CD4-positive, alpha-beta T cell (primary cell): ENCODE measurements at regions not wholly inside any gene's neighbourhood (a gene's known extent, or its start where the extent isn't known, plus 50 kb on each side); places are given as distances from the start of the nearest gene placed in this dataset.

ENCODE experiments used
- ATAC-seq: fragments of 200-7000 bp; cut with Tn5 transposase; one replicate; pipeline ENCODE4 v1.10.0; 2022; ENCODE audit warnings: mild to moderate bottlenecking; ENCODE audit not compliant: poor library complexity
- CTCF ChIA-PET: fragments of 350-600 bp; sonication (Branson Sonifier 250); formaldehyde crosslinking; loops from one replicate; lab custom pipeline; 2021; ENCODE audit warnings: antibody characterized with exemption, inconsistent platforms; lab: Charles Lee
- POLR2A ChIA-PET: fragments of 350-600 bp; sonication (Branson Sonifier 250); formaldehyde crosslinking; loops from one replicate; lab custom pipeline; 2021; ENCODE audit warnings: antibody characterized with exemption, inconsistent platforms; lab: Charles Lee
- DNase-seq, 14 experiments: peaks; one replicate each; pipeline ENCODE4 v3.0.0-alpha.2; 2013 to 2020; ENCODE audit warnings: mixed read lengths in 2 of 14
- H3K27ac ChIP-seq, 2 donors: one replicate each; pipeline versions ENCODE4 v1.5.1 to v1.7.0; 2013; ENCODE audit warnings: low read length in 2 of 2, low read depth in 1 of 2, mild to moderate bottlenecking in 1 of 2
- H3K27me3 ChIP-seq, 2 experiments: 1 replicate in 1 of 2; 2 replicates in 1 of 2; pipeline versions ENCODE4 v1.6.1 to v1.7.0; 2013; ENCODE audit warnings: low read length in 2 of 2, control low read depth in 1 of 2, mild to moderate bottlenecking in 1 of 2, moderate library complexity in 1 of 2; ENCODE audit not compliant: insufficient read depth in 2 of 2, control insufficient read depth in 1 of 2
- H3K36me3 ChIP-seq: one replicate; pipeline ENCODE4 v1.6.1; 2013; ENCODE audit warnings: low read length, control low read depth; ENCODE audit not compliant: insufficient read depth
- H3K4me1 ChIP-seq: one replicate; pipeline ENCODE4 v1.6.1; 2013; ENCODE audit warnings: low read length, control low read depth; ENCODE audit not compliant: insufficient read depth
- H3K4me3 ChIP-seq: one replicate; pipeline ENCODE4 v1.5.1; 2013; ENCODE audit warnings: mild to moderate bottlenecking, low read length, moderate library complexity
- H3K9me3 ChIP-seq, 2 experiments: 1 replicate in 1 of 2; 2 replicates in 1 of 2; pipeline versions ENCODE4 v1.6.1 to v1.7.0; 2013; ENCODE audit warnings: low read length in 2 of 2, mild to moderate bottlenecking in 2 of 2, control low read depth in 1 of 2, moderate library complexity in 1 of 2; ENCODE audit not compliant: control insufficient read depth in 1 of 2, insufficient read depth in 1 of 2
- H3K27ac Mint-ChIP-seq: one replicate; pipeline ENCODE4 v1.8.0; 2020; ENCODE audit warnings: mixed read lengths
- H3K27me3 Mint-ChIP-seq: one replicate; pipeline ENCODE4 v1.8.0; 2021; ENCODE audit warnings: mixed read lengths
- H3K36me3 Mint-ChIP-seq: one replicate; pipeline ENCODE4 v1.8.0; 2021; ENCODE audit warnings: low read depth, mixed read lengths
- H3K4me1 Mint-ChIP-seq: one replicate; pipeline ENCODE4 v1.8.0; 2021; ENCODE audit warnings: low read depth, mixed read lengths
- H3K4me3 Mint-ChIP-seq: one replicate; pipeline ENCODE4 v1.8.0; 2020; ENCODE audit warnings: mild to moderate bottlenecking, mixed read lengths
- H3K9me3 Mint-ChIP-seq: one replicate; pipeline ENCODE4 v1.8.0; 2020; ENCODE audit warnings: mixed read lengths
- intact Hi-C, 2 experiments: fragments of 100-400 bp; cut with DNase I in 1 of 2; cut with micrococcal nuclease in 1 of 2; formaldehyde crosslinking; loops; one replicate each; pipeline versions ENCODE4 v1.15.1 to v1.9.0; 2023 to 2025; cut with DNase I, micrococcal nuclease
- TF ChIP-seq, protein P1 (sequence below): fragments of 200-600 bp; IDR thresholded peaks from one replicate; pipeline ENCODE4 v1.8.0; 2022; ENCODE audit warnings: antibody characterized with exemption, mild to moderate bottlenecking

DNA sequence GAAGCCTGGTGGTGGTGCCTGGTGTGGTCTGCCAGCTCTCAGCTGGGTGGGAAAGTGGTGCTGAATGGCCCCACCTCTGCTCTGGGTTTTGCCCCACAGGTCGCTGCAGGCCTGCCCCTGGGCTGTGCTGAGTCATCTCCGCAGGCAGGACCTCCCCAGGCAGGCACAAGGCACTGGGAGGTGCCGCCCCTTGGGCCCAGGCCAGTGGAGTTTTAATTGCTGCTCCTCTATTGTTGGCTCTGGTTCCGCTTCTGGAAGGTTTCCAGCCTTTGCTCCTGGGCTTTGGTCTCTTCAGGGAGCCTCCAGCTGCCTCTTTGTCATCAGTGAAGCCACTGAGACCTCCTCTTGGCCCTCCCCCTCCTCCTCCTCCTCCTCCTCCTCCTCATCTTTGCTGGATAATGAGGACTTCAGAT, 180.3 kb upstream of the GRB10 start:
- ChIA-PET POLR2A (no interaction called here), CTCF (no interaction called here)
- intact Hi-C loops = no loop called here
- H3K27me3 Mint-ChIP-seq = peaks cover 7% of the 10 kb centered on the region
- H3K36me3 ChIP-seq = no peaks in the 10 kb centered on the region
- ATAC-seq = no peak
- no peaks in the 10 kb centered on the region for H3K4me1 Mint-ChIP-seq
- no peaks in the 10 kb centered on the region for H3K36me3 Mint-ChIP-seq
- peaks cover 0 to 5% of the 10 kb centered on the region in 2 experiments for H3K9me3 ChIP-seq
- no peak overlapping the region for H3K4me3 ChIP-seq
- H3K27me3 ChIP-seq = peaks cover 0 to 2% of the 10 kb centered on the region in 2 experiments
- peaks cover 3% of the 10 kb centered on the region for H3K9me3 Mint-ChIP-seq
- TF ChIP-seq, protein P1, sequence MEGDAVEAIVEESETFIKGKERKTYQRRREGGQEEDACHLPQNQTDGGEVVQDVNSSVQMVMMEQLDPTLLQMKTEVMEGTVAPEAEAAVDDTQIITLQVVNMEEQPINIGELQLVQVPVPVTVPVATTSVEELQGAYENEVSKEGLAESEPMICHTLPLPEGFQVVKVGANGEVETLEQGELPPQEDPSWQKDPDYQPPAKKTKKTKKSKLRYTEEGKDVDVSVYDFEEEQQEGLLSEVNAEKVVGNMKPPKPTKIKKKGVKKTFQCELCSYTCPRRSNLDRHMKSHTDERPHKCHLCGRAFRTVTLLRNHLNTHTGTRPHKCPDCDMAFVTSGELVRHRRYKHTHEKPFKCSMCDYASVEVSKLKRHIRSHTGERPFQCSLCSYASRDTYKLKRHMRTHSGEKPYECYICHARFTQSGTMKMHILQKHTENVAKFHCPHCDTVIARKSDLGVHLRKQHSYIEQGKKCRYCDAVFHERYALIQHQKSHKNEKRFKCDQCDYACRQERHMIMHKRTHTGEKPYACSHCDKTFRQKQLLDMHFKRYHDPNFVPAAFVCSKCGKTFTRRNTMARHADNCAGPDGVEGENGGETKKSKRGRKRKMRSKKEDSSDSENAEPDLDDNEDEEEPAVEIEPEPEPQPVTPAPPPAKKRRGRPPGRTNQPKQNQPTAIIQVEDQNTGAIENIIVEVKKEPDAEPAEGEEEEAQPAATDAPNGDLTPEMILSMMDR = no peak
- H3K27ac ChIP-seq = no peak overlapping the region
- no peak for DNase-seq
- no peak overlapping the region for H3K27ac Mint-ChIP-seq
- no peaks in the 10 kb centered on the region for H3K4me1 ChIP-seq
- no peak overlapping the region for H3K4me3 Mint-ChIP-seq

DNA sequence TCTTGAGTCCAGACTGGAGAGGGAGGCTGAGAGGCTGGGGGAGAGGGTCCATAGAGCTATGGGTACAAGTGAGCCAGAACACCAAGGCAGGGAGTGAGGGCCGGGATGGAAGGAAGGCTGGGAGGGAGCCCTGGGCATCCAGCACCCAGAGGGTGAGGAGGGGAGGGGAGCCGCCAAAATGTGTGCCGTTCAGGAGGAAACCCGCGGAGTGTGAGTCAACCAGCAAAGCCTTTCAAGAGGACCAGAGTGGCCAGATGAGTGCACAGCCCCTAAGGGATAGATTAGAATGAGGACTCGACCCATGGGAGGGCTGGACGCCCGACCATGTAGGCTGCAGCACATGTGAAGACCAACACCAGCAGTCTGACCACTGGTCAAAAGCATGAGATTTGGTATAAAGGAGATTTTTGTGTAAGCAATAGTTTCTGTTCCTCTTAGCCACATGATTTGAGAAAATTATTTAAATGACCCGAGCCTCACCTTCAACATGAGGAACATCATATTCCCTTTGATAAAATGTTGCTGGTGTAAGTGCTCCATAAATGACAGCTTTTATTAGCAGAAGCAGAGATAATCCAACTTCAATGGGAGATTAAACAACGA, 179.7 kb upstream of the GRB10 start:
- Histone ChIP-seq H3K36me3 (no peaks in the 10 kb centered on the region), H3K27me3 (peaks cover 0 to 2% of the 10 kb centered on the region in 2 experiments), H3K4me3 (no peak overlapping the region), H3K27ac (no peak overlapping the region), H3K4me1 (no peaks in the 10 kb centered on the region), H3K9me3 (peaks cover 0 to 5% of the 10 kb centered on the region in 2 experiments)
- TF ChIP-seq, protein P1 = no peak
- no peaks in the 10 kb centered on the region for H3K4me1 Mint-ChIP-seq
- DNase-seq (no peak), ATAC-seq (no peak)
- no peak overlapping the region for H3K27ac Mint-ChIP-seq
- peaks cover 7% of the 10 kb centered on the region for H3K27me3 Mint-ChIP-seq
- no peaks in the 10 kb centered on the region for H3K36me3 Mint-ChIP-seq
- intact Hi-C loops = no loop called here
- no peak overlapping the region for H3K4me3 Mint-ChIP-seq
- CTCF ChIA-PET = no interaction called here
- H3K9me3 Mint-ChIP-seq = peaks cover 3% of the 10 kb centered on the region
- POLR2A ChIA-PET = no interaction called here

GRCh38 chr7:50960621-50961310, 178.1 kb upstream of the GRB10 start:
- peaks cover 0 to 9% of the 10 kb centered on the region in 2 experiments for H3K9me3 ChIP-seq
- Mint-ChIP-seq H3K36me3 (no peaks in the 10 kb centered on the region), H3K9me3 (no peaks in the 10 kb centered on the region), H3K27ac (no peak overlapping the region), H3K4me3 (no peak overlapping the region), H3K4me1 (no peaks in the 10 kb centered on the region), H3K27me3 (peaks cover 7% of the 10 kb centered on the region)
- peaks cover 0 to 2% of the 10 kb centered on the region in 2 experiments for H3K27me3 ChIP-seq
- ChIA-PET CTCF (no interaction called here), POLR2A (no interaction called here)
- no peaks in the 10 kb centered on the region for H3K4me1 ChIP-seq
- DNase-seq (no peak), ATAC-seq (no peak)
- no peak overlapping the region for H3K4me3 ChIP-seq
- intact Hi-C loops = no loop called here
- no peak overlapping the region for H3K27ac ChIP-seq
- TF ChIP-seq, protein P1 = no peak
- no peaks in the 10 kb centered on the region for H3K36me3 ChIP-seq
